ENCODE measurements at regions not wholly inside any gene's neighbourhood (a gene's known extent, or its start where the extent isn't known, plus 50 kb on each side); places are given as distances from the start of the nearest gene placed in this dataset.

DNA sequence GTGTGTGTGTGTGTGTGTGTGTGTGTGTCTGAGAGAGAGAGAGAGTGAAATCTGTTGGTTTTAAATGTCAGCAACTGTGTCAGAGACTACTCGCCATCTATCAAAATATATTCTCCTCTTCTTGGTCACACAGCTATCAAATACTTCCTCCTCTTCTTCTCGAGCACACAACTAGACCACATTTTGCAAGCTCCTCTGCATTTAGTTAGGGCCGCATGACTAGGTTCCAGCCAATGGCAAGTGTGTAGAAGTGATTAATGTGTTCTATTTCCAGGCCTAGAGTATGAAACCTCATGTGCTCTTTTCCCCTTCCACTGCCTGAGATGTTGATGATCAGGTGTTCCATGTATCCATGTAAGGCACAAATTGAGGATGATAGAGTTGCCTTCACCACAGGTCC is 278.5 kb upstream of the MARCKS start:
- no peak for DNase-seq (ENCODE audit: low read depth in 1 of 2, low spot score in 1 of 2)

DNA sequence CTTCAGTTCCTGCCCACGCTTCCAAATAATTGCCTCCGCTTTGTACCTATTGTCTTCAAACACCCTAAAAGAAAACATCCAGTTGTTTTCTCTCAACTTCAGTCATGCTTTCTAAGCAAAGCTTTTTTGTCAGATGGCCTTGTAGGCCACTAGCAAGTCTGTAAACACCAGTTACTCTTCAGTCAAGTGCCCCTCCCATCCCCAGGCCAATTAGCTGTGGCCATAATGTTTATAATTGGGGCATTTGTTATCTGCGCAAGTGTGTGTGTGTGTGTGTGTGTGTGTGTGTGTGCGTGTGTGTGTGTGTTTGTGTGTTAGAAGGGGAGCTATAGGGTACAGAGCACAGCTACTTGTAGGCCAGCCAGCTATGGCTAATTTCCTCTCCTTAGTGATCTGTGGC is 272.4 kb upstream of the MARCKS start:
- DNase-seq (ENCODE audit: low read depth in 1 of 2, low spot score in 1 of 2): no peak

DNA sequence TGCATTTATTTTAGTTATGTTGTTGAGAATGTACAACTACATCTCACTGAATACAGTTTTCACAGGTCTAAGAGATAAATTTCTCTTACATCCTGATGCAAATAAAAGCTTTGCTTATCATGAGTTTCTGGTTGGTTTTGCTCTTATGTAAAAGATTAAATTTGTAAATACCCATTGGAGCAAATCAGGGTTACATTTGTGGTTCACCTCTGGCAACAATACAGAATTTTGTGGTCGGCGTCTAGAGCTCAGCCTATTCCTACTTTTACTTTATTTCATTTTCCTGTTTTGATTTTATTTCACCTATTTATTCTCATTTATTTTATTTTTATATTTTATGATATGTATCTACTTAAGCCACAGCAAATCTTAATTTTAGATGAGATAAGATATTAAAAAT is 271.9 kb upstream of the MARCKS start:
- DNase-seq (ENCODE audit: low read depth in 1 of 2, low spot score in 1 of 2): no peak

DNA sequence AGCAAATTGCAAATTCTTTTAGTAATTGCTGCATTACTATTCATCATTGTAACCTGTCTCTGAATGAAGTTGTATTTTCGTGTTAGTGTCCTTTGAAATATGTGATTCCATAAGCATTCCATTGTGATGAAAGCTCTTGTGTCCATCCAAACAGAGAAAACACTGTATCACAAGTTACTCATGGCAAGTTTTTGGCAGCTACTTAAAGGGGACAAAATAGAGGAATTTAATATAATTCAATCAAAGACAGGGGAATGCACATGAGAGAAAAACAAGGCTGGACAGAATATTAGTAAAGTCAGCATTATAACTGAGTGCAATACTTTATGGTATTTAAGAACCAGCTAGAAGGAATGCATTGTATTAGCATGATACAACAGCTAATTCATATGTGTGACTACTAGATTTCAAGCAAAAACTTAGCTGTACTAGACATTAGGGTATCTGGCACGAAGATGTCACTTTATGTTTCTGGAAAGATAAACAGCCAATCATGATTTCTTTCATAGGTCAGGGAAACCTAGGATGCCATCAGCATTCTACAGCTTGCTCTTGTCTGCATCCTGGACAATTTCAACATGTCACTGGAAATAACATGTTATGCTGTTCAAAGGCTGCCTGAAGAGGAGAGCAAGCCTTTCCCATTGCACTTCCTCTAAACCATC is 270.6 kb upstream of the MARCKS start:
- no peak for DNase-seq (ENCODE audit: low read depth in 1 of 2, low spot score in 1 of 2)

DNA sequence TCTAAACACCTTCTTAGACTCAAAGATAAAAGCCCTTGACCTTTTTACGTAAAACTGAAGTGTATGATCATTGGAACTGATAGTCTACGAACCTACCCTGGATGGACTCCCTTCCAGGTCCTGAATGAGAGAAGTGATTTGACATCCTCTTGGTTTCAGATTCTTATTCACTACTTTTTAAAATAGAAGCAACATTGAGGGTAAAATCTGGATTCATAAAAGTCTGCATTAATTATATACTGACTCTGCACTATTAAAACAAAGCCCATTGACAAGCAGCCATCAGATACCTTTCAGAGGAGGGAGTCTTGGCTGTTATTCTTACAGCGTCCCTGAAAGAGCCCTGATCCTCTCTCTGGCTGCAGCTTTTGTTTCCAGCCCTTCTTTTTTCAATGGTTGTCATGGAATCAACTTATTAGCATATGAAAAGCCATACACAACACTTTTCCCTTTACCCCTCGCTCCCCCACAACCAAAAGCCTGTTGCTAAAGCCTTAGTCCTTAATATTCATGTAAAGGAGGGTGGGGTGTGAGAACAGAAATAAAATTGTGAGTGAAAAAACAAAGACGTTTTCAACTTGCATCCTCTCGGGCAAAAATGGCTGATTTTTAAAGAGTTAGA is 270.0 kb upstream of the MARCKS start:
- no peak for DNase-seq (ENCODE audit: low read depth in 1 of 2, low spot score in 1 of 2)

DNA sequence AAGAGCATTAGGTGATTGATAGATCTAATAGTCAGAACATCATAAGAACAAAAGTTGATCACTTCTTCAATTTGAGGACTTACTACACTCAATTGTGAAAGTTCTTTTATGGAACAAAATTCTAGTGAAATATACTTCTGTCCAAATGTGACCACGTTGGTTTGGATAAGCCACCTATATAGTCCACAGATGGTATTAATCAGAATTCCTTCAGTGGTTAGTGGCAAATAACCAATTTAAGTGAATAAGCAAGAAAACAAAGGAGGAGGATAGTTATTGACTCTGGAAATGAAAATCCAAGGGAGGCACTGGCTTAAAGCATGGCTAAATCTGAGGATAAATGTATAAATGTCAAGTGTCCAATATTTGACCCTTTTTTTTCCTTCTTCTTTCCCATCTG is 268.5 kb upstream of the MARCKS start:
- DNase-seq (ENCODE audit: low read depth in 1 of 2, low spot score in 1 of 2): no peak

DNA sequence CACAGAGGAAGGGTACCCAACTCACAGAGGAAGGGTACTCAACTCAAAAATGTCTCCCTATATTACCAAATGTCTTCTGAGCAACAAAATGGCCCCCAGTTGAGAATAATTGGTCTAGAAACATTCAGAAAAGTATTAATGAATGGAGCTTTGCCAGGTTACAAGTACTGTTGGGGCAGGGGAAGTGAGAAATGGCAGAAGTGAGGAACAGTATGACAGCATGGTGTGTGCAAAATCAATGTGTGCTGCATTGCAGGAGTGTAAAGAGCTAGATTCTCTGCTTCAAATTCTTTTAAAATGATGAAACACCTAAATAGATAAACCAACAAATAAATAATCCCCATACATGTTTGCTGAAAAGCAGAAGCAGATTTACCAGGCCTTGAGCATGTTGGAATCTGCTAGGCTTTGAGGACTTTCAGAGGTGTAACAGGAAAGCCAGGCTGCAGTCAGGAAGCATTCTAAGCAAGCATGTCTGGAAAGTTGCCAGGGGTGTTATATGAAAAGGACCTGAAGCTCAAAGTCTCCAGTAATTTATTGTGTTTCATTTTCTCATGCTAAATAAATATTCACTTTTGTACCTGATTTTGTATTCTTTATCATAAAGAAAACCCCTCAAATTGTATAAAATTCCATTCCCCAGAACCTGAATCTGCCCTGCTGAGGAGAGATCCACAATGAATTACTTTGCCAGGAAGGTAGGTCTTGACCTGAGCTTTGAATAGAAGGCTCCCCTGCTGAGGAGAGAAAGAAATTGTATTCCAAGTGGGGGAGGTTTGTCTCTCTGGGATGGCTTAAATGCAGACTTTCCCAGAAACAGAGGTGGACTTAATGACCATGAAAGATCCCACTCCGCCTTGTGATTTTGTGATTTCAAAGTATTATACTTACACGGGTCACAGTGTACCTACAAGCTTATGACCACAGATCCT is 265.0 kb upstream of the MARCKS start:
- DNase-seq (ENCODE audit: low read depth in 1 of 2, low spot score in 1 of 2): no peak

DNA sequence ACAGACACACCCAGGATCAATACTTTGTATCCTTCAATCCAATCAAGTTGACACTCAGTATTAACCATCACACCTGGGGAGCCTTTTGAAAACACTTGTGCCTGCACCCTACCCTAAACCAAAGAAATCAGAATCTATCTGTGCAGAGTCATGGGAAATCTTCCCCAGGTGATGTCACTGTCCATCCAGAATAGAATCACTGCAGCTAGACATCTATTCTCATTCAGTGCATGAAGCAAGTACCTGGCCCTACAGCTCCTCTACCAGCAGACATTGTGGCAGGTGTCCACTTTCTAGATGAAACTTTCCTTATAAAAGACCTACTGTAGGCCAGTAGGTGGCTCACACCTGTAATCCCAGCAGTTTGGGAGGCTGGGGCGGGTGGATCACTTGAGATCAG is 262.4 kb upstream of the MARCKS start:
- DNase-seq (ENCODE audit: low read depth in 1 of 2, low spot score in 1 of 2): no peak

DNA sequence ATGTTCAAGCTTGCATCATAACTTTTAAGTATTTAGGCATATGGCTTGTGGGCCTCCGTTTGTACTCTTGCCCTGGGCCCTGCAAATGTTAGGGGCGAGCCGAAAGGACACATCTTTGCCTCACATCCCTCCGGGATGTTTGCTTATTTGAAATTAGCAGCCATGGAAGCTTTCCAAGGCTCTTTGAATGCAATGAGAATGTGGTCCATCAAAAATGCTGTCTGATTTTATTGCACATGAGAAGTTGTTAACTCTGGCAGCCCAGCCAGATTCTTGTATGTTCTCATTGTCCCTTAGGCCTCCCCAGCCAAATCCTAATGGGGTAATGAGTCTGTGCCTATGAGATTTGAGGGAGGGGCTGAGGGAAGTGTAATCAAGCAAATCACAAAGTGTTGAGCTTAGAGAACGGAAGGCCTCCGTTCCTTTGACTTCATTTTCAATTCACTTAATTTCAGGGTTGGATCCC is 261.2 kb upstream of the MARCKS start:
- DNase-seq (ENCODE audit: low read depth in 1 of 2, low spot score in 1 of 2): no peak

DNA sequence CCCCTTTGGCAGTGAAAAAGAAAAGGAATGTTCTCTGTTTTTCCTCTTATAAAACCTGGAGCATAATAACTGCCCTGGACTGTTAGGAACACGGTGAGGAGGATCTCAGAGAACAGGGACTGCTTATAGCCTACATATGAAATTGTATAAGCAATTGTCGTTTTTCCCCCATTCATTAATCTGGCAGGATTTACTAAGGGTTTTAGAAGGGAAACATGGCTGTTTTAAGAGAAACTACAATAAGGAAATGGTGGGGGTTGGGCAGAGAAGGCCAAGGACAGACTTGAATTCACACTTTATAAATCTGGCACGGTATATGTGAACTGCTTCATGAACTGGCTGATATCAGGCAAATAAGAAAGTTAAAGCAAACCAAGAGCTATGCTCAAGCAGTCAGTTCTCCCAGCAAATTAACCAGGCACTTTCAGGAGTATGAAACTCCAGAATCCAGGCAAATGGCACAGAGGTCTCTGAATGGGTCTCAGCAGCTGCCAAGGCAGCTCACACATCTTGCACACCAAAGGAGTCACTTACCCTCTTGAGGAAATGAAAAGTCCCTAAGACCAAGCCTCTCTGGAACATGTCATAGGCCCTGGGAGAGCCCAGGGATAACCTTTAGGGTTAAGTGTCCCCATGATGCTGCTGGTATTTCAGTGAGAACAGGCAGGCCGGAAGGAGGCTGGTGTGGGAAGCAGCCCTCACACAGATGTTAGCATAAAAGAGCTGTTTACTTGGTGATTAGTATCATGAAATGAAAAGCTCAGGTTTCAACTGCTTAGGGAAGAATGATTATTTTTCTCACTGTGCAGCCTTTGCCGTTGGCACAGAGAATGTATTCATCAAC is 260.5 kb upstream of the MARCKS start:
- DNase-seq (ENCODE audit: low read depth in 1 of 2, low spot score in 1 of 2): no peak

DNA sequence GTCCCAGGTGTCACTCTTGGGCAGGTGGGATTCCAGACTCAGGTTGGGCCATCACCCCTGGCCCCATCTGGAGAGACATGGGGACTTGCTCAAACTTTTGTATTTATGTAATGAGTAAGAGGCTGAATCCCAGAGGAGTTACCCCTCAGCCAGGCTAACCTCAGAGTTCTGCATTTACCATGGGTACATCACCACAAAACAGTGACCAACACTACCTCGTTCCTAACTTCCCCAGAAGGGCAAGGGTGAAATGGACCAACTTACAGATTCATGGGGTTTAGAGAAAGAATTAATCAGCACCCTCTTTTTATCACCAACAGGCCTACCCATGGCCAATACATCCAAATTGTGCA is 259.9 kb upstream of the MARCKS start:
- no peak for DNase-seq (ENCODE audit: low read depth in 1 of 2, low spot score in 1 of 2)

DNA sequence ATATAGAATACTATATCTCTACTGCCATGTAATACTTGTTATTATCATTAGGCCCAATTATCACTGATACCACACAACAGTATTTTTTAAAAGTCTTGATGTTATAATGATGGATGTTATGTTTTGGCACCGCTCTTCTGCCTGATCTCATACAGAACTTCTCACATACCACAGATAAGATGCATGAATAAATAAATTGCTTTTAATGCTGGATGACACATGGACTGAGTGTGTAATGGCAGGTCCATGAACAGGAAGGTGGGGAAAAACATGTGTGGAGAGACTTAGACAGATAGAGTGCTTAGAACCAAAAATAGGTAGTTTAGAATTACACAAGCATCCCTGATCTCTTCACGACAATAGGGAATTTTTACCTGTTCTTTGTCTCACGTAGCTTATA is 258.4 kb upstream of the MARCKS start:
- DNase-seq (ENCODE audit: low read depth in 1 of 2, low spot score in 1 of 2): no peak

DNA sequence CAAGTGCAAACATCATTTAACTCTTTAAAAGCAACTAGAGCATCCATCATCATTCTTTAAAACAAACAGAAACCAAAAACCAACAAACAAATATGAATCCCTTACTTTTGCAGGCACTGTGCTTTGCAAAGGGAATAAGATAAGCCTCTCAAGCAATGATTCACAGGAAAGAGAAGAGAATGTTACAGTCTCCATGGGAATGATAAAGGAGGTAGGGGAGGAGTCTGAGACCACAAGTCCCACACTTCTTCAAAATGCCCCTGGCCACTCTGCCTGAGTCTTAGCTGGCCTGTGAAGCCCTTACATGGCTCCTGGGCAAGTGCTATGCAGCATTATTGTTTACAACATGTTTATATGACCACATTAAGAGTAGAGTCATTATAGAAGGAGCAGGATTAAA is 257.7 kb upstream of the MARCKS start:
- no peak for DNase-seq (ENCODE audit: low read depth in 1 of 2, low spot score in 1 of 2)

DNA sequence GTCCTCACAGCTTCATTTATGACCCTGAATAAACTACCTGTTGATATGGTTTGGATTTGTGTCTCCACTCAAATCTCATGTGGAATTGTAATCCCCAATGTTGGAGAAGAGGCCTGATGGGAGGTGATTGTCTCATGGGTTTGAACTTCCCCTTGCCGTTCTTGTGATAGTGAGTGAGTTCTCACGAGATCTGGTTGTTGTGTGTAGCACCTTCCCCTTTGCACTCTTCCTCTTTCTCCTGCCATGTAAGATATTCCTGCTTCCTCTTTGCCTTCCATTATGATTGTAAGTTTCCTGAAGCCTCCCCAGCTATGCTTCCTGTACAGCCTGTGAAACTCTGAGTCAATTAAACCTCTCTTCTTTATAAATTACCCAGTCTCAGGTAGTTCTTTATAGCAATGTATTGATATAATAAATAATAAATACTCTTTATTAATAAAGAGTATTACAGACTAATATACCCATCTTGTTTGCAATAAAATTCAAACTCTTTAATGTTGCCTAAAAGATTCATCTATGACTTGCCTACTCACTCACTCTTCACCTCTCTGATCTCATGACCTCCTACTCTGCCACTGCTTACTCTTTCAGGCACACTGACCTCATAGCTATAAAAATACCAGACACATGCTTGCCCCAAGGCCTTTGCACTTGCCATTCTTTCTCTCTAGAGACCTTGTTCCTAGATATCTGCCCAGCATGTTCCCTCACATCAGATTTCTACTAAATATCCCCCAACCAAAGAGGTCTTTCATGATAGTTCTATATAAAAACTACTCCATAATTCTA is 256.4 kb upstream of the MARCKS start:
- no peak for DNase-seq (ENCODE audit: low read depth in 1 of 2, low spot score in 1 of 2)

DNA sequence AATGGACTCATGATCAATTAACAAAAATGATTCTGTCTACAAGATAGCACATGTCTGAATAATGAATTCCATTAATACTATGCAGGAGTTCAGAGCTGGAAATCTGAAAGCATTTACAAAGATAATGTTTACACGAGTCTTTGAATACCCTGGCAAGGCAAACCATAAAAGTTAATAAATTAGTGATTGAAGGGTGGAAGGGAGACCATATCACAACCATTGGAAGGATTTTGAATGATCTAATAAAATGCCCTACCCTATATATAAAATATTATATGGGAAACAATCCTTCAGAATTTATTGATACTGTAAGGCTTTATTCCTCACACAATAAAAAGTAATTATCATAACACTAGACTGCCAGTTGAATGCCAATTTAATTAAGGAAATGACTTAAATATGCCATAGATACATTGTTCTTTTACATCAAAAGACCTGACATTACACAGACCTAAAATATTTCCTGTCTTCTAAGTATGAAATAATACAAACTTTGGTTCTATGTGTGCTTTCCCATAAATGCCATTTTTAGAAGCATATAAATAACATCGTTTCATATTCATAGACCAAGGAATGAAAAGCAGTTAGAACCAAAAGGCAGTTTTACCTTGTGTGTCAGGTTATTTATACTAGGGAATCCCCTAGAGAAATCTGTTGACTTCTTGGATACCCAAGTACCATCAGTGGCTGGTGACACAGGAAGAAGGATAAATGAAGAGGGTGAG is 249.2 kb upstream of the MARCKS start:
- no peak for DNase-seq (ENCODE audit: low read depth in 1 of 2, low spot score in 1 of 2)

DNA sequence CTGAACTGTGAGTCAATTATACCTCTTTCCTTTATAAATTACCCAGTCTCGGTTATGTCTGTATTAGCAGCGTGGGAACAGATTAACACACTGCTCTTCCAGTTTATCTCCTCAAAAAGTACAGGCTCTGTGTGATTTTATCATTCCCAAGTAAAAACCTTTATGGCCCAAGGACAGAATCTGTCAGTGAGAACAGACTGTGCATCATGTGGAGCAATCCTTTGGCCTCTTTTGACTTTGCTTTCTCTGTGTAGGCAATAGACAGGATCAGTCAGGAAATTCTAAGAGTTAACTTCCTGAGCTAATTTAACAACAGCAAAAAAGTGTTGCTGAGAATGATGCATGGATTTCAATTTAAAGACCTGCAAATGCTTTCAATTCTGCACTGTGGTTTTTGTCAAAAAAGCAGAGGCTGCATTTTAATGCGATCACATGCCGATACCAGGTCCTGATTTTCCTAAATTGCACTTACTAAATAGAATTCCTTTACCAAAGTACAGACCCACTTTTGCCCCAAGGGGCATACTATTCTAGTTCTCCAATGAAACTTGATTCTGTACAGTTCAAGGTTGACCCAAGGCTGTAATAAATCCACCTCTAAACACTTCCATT is 246.7 kb upstream of the MARCKS start:
- DNase-seq (ENCODE audit: low read depth in 1 of 2, low spot score in 1 of 2): no peak

DNA sequence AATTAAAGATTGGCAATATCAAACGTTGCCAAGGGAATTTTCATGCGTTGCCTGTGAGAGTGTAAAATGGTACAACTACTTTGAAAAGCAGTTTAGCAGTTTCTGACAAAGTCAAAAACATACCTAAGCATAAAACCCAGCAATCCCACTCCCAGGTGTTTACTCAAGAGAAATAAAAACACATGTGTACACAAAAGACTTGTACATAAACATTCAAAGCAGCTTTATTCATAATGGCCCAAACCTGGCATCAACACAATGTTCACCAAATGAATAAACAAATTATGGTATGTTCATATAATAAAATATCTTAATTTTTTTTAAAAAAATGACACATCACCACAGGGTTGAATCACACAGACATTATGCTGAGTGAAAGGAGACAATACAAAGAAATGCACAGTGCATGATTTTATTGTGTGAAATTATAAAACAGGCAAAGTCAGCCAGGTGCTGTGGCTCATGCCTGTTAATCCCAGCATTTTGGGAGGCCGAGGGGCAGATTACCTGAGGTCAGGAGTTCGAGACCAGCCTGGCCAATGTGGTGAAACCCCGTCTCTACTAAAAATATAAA is 240.4 kb upstream of the MARCKS start:
- no peak for DNase-seq (ENCODE audit: low read depth in 1 of 2, low spot score in 1 of 2)

DNA sequence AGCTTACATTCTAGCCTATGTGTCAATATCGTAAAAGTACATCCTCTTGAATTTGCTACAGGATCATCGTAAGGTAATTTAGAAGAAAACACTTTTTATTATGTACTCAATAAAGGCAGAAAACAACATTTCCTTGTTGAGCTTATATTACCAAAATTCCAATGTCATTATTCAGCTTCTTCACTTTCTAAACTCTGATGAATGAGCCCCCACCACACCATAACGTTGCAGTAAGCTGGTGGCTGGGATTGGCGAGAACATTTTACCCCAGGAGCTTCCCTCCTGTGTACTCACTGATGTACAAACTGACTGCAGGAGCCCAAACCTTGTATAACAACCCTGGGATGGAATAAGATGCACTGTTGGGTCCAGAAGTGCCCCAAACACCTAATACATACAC is 238.1 kb upstream of the MARCKS start:
- DNase-seq (ENCODE audit: low read depth in 1 of 2, low spot score in 1 of 2): no peak

DNA sequence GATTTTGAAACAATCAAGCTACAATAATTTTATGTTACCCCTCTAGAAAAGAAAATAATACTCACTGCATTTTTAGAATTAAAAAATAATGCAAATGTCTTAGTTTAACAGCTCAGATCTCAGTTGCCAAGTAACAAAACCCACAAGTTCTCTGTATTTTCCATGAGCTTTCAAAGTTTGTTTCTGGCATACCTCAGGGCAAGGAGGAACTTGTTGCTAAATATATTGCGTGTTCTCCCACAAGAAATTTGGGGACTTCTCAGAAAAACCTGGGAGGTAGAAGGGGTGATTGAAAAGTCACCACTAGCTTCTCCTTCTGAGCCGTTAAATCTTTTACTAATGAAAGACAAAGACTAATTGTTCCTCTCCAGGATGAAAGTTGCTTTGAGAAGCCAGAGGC is 236.8 kb upstream of the MARCKS start:
- DNase-seq (ENCODE audit: low read depth in 1 of 2, low spot score in 1 of 2): no peak
